Calu3 (cell line): ENCODE measurements at regions not wholly inside any gene's neighbourhood (a gene's known extent, or its start where the extent isn't known, plus 50 kb on each side); places are given as distances from the start of the nearest gene placed in this dataset.

Experiments
- BruUV-seq: library from RNA; stranded (reverse); fragments of 400-500 nt; replicated peaks from 2 replicates; lab custom pipeline; 2021; lab: Mats Ljungman, UMichigan
- CTCF ChIA-PET: fragments of 300-600 bp; sonication (Branson Sonifier 250); formaldehyde crosslinking; loops from one replicate; lab custom pipeline; 2022; ENCODE audit warnings: antibody characterized with exemption; lab: Charles Lee
- DNase-seq: peaks from one replicate; pipeline ENCODE4 v3.0.0; 2022
- H3K27ac Mint-ChIP-seq: one replicate; pipeline ENCODE4 v1.8.0; 2022; ENCODE audit warnings: mixed read lengths; ENCODE audit not compliant: unreplicated experiment
- H3K27me3 Mint-ChIP-seq: one replicate; pipeline ENCODE4 v1.8.0; 2022; ENCODE audit warnings: mixed read lengths; ENCODE audit not compliant: unreplicated experiment
- H3K36me3 Mint-ChIP-seq: one replicate; pipeline ENCODE4 v1.8.0; 2022; ENCODE audit warnings: mild to moderate bottlenecking, moderate library complexity, mixed read lengths; ENCODE audit not compliant: insufficient read depth, unreplicated experiment
- H3K4me1 Mint-ChIP-seq: one replicate; pipeline ENCODE4 v1.8.0; 2022; ENCODE audit warnings: mild to moderate bottlenecking, low read depth, mixed read lengths; ENCODE audit not compliant: unreplicated experiment
- H3K4me3 Mint-ChIP-seq: one replicate; pipeline ENCODE4 v1.8.0; 2022; ENCODE audit warnings: mild to moderate bottlenecking, low read depth, moderate library complexity, mixed read lengths; ENCODE audit not compliant: unreplicated experiment
- H3K9me3 Mint-ChIP-seq: one replicate; pipeline ENCODE4 v1.8.0; 2022; ENCODE audit warnings: low read depth, mixed read lengths; ENCODE audit not compliant: unreplicated experiment
- intact Hi-C: fragments of 100-400 bp; cut with micrococcal nuclease; formaldehyde crosslinking; loops from one replicate; pipeline ENCODE4 v1.10.0; 2022; ENCODE audit not compliant: unreplicated experiment
- TF ChIP-seq, protein P1 (sequence below): fragments of 200-600 bp; IDR thresholded peaks from one replicate; pipeline ENCODE4 v1.8.0; 2022; ENCODE audit warnings: antibody characterized with exemption; ENCODE audit not compliant: unreplicated experiment

DNA sequence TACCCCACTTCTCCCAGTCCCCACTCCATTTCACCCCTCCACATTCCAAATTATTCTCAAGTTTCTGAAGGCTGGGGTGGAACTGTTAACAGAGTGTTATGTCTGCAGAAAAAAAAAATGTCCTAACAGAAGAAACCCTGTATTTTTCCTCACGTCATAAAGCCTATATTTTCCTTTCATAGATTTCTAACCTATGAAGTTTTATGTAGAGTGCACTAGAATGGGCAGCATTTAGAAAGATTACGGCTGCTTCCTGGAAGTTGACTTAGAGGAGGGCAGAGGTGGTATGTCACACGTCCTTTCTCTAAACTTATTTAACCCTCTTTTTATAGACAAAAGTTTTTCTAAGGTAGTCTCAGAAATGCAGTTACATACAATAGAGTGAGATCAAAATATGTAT lies 139.8 kb upstream of the TOM1L1 start:
- TF ChIP-seq, protein P1, sequence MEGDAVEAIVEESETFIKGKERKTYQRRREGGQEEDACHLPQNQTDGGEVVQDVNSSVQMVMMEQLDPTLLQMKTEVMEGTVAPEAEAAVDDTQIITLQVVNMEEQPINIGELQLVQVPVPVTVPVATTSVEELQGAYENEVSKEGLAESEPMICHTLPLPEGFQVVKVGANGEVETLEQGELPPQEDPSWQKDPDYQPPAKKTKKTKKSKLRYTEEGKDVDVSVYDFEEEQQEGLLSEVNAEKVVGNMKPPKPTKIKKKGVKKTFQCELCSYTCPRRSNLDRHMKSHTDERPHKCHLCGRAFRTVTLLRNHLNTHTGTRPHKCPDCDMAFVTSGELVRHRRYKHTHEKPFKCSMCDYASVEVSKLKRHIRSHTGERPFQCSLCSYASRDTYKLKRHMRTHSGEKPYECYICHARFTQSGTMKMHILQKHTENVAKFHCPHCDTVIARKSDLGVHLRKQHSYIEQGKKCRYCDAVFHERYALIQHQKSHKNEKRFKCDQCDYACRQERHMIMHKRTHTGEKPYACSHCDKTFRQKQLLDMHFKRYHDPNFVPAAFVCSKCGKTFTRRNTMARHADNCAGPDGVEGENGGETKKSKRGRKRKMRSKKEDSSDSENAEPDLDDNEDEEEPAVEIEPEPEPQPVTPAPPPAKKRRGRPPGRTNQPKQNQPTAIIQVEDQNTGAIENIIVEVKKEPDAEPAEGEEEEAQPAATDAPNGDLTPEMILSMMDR: no peak
- no peak for DNase-seq
- CTCF ChIA-PET: no interaction called here
- Mint-ChIP-seq H3K27ac (no peak overlapping the region), H3K4me1 (no peaks in the 10 kb centered on the region), H3K4me3 (no peak overlapping the region), H3K27me3 (no peaks in the 10 kb centered on the region), H3K9me3 (peaks cover 6% of the 10 kb centered on the region), H3K36me3 (no peaks in the 10 kb centered on the region)
- BruUV-seq: no TSS peak
- intact Hi-C loops: no loop called here

GRCh38 chr17:54770836-54771235 lies 129.8 kb upstream of the TOM1L1 start:
- BruUV-seq: no TSS peak
- H3K27ac Mint-ChIP-seq: no peak overlapping the region

DNA sequence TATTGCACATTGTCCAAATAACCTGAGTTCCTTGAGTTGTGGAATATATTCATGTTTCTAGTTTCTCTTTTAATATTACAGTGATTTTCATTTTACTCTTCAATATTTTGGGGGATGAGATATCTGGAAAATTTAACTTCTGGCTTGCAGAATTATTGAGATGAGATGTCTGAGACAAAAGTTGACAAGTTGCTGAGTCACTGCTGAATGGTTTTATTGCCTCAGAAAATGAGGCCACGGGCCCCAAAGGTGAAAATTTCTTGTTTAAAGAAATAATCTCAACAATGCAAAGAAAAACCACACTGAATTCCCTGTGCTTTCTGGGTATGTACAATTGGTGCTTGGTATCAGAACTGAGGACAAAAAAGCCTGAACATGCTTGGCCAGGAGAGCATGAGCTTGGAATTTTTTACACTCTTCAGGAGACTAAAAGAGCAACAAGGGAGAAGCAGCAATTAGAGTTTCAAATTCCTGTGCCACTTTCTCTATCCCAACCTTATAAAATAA lies 129.2 kb upstream of the TOM1L1 start:
- no peaks in the 10 kb centered on the region for H3K9me3 Mint-ChIP-seq
- intact Hi-C loops: no loop called here
- BruUV-seq: no TSS peak
- no peaks in the 10 kb centered on the region for H3K27me3 Mint-ChIP-seq
- CTCF ChIA-PET: no interaction called here
- TF ChIP-seq, protein P1: no peak
- H3K4me3 Mint-ChIP-seq: no peak overlapping the region
- H3K36me3 Mint-ChIP-seq: no peaks in the 10 kb centered on the region
- H3K27ac Mint-ChIP-seq: no peak overlapping the region
- DNase-seq: no peak
- H3K4me1 Mint-ChIP-seq: no peaks in the 10 kb centered on the region

More at GRCh38 chr17:54770836-54771235, 129.8 kb upstream of the TOM1L1 start:
- no peaks in the 10 kb centered on the region for H3K4me1 Mint-ChIP-seq
- CTCF ChIA-PET: no interaction called here
- DNase-seq: no peak
- TF ChIP-seq, protein P1: no peak
- H3K4me3 Mint-ChIP-seq: no peak overlapping the region
- no peaks in the 10 kb centered on the region for H3K36me3 Mint-ChIP-seq
- no peaks in the 10 kb centered on the region for H3K9me3 Mint-ChIP-seq
- intact Hi-C loops: no loop called here
- H3K27me3 Mint-ChIP-seq: no peaks in the 10 kb centered on the region

DNA sequence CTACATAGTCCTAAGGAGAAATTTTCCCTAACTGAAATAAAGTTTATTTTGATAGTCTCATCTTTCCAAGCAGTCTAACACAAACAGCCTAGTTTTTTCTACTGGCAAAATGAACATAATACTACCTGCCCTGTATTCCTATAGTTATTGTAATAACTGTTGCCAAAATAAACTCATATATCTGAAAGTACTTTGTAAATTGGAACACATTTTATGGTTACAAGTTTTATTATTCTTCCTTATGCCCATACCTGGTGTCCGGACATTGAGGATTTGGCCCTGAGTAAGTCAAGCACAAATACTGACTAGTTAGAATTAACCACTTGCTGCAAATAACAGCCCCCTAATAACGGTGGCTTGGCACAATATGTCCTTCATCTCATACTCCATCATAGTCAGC lies 120.4 kb upstream of the TOM1L1 start:
- H3K4me1 Mint-ChIP-seq: no peaks in the 10 kb centered on the region
- TF ChIP-seq, protein P1: no peak
- no peaks in the 10 kb centered on the region for H3K36me3 Mint-ChIP-seq
- intact Hi-C loops: no loop called here
- CTCF ChIA-PET: no interaction called here
- BruUV-seq: no TSS peak
- no peaks in the 10 kb centered on the region for H3K9me3 Mint-ChIP-seq
- H3K27me3 Mint-ChIP-seq: no peaks in the 10 kb centered on the region
- no peak overlapping the region for H3K27ac Mint-ChIP-seq
- H3K4me3 Mint-ChIP-seq: no peak overlapping the region
- DNase-seq: no peak
